HCT116 (cell line): ENCODE measurements at regions not wholly inside any gene's neighbourhood (a gene's known extent, or its start where the extent isn't known, plus 50 kb on each side); places are given as distances from the start of the nearest gene placed in this dataset.
A peak's percentile ranks its signal among the peaks of the same experiment; 100 is the strongest.

Source experiments
- ATAC-seq: fragments of 200-7000 bp; cut with Tn5 transposase; 2 replicates; pipeline ENCODE4 v1.9.1; 2020; ENCODE audit warnings: mild to moderate bottlenecking, moderate library complexity
- BruUV-seq: library from RNA; stranded (reverse); fragments of 400-500 nt; replicated peaks from 2 replicates; lab custom pipeline; 2021; lab: Mats Ljungman, UMichigan
- CTCF ChIA-PET: fragments of 300-600 bp; sonication (Branson Sonifier 250); formaldehyde crosslinking; loops from one replicate; lab custom pipeline; 2021; ENCODE audit warnings: antibody characterized with exemption; lab: Charles Lee
- POLR2A ChIA-PET: fragments of 300-600, 350-600 bp; sonication (Branson Sonifier 250); formaldehyde crosslinking; loops from one replicate; lab custom pipeline; 2021; ENCODE audit warnings: antibody characterized with exemption; lab: Charles Lee
- RAD21 ChIA-PET, 2 experiments: fragments of 300-600 bp; sonication (Branson Sonifier 250); formaldehyde crosslinking; loops; one replicate each; lab custom pipeline; 2023; ENCODE audit warnings: low total read pairs in 2 of 2; ENCODE audit not compliant: uncharacterized antibody in 2 of 2, unreplicated experiment in 2 of 2, low non-redundant PET in 1 of 2; lab: Charles Lee
- DNase-seq: peaks from one replicate; pipeline ENCODE4 v3.0.0-alpha.2; 2010; ENCODE audit warnings: low read depth, low spot score
- H2AFZ ChIP-seq: fragments of 200-600 bp; shearing (Covaris generic), sonication (generic); 2 replicates; pipeline ENCODE4 v1.6.1; 2017; ENCODE audit warnings: low read depth, mixed run types, mixed read lengths, antibody characterized with exemption, low read length; ENCODE audit not compliant: poor library complexity, severe bottlenecking
- H3K27ac ChIP-seq: 2 replicates; pipeline ENCODE4 v1.5.1; 2012; ENCODE audit warnings: low read depth, low read length
- H3K27me3 ChIP-seq: fragments of 200-600 bp; sonication (generic); 2 replicates; pipeline ENCODE4 v1.6.1; 2016; ENCODE audit warnings: mixed run types, low read length, mixed read lengths; ENCODE audit not compliant: insufficient read depth
- H3K36me3 ChIP-seq, 2 experiments: fragments of 200-500 bp in 1 of 2; fragments of 200-600 bp in 1 of 2; sonication (Bioruptor generic) in 1 of 2; sonication (generic) in 1 of 2; 2 replicates each; pipeline versions ENCODE4 v1.5.1 to v1.6.1; 2014 to 2016; ENCODE audit warnings: low read length in 2 of 2, inconsistent platforms in 1 of 2, mixed read lengths in 1 of 2, mixed run types in 1 of 2; ENCODE audit not compliant: insufficient read depth in 2 of 2, control insufficient read depth in 1 of 2
- H3K4me1 ChIP-seq, 2 experiments: fragments of 200-600 bp in 1 of 2; sonication (generic) in 1 of 2; 2 replicates each; pipeline versions ENCODE4 v1.5.1 to v1.6.1; 2012 to 2017; ENCODE audit warnings: low read length in 2 of 2, inconsistent platforms in 1 of 2, mild to moderate bottlenecking in 1 of 2, mixed read lengths in 1 of 2, mixed run types in 1 of 2, moderate library complexity in 1 of 2; ENCODE audit not compliant: insufficient read depth in 2 of 2, control insufficient read depth in 1 of 2
- H3K4me2 ChIP-seq: fragments of 200-600 bp; sonication (generic); 2 replicates; pipeline ENCODE4 v1.6.1; 2017; ENCODE audit warnings: mixed run types, low read length, mixed read lengths
- H3K4me3 ChIP-seq, 2 experiments: fragments of 200-600 bp in 1 of 2; sonication (generic) in 1 of 2; replicated peaks in 1 of 2; 2 replicates each; pipeline ENCODE4 v1.5.1; 2011 to 2016; ENCODE audit warnings: low read length in 2 of 2, control low read depth in 1 of 2, low read depth in 1 of 2, mild to moderate bottlenecking in 1 of 2, mixed read lengths in 1 of 2, mixed run types in 1 of 2
- H3K79me2 ChIP-seq: fragments of 200-600 bp; sonication (generic); 2 replicates; pipeline ENCODE4 v1.6.1; 2017; ENCODE audit warnings: mild to moderate bottlenecking, mixed run types, low read length, moderate library complexity, mixed read lengths; ENCODE audit not compliant: insufficient read depth
- H3K9ac ChIP-seq: fragments of 200-600 bp; sonication (generic); 2 replicates; pipeline ENCODE4 v1.6.1; 2016; ENCODE audit warnings: low read length, mixed read lengths
- H3K9me2 ChIP-seq: fragments of 200-600 bp; sonication (generic), shearing (Covaris generic); 2 replicates; pipeline ENCODE4 v1.6.1; 2017; ENCODE audit warnings: mixed run types, mild to moderate bottlenecking, moderate library complexity; ENCODE audit not compliant: insufficient read depth
- H3K9me3 ChIP-seq, 2 experiments: fragments of 200-500 bp in 1 of 2; fragments of 200-600 bp in 1 of 2; sonication (Bioruptor generic) in 1 of 2; sonication (generic) in 1 of 2; 2 replicates each; pipeline ENCODE4 v1.6.1; 2014 to 2017; ENCODE audit warnings: low read length in 2 of 2, mixed read lengths in 2 of 2, inconsistent platforms in 1 of 2, low read depth in 1 of 2, mild to moderate bottlenecking in 1 of 2, mixed run types in 1 of 2, moderate library complexity in 1 of 2; ENCODE audit not compliant: control insufficient read depth in 1 of 2, insufficient read depth in 1 of 2
- H4K20me1 ChIP-seq: fragments of 200-600 bp; sonication (generic), shearing (Covaris generic); 2 replicates; pipeline ENCODE4 v1.6.1; 2017; ENCODE audit warnings: mixed run types, mild to moderate bottlenecking, moderate library complexity; ENCODE audit not compliant: insufficient read depth
- ATF3 ChIP-seq: IDR thresholded peaks from 2 replicates; pipeline ENCODE4 v1.6.1; 2012
- CBX3 ChIP-seq: IDR thresholded peaks from 2 replicates; pipeline ENCODE4 v1.6.1; 2012; ENCODE audit warnings: low read depth
- CEBPB ChIP-seq: IDR thresholded peaks from 2 replicates; pipeline ENCODE4 v1.6.1; 2012; ENCODE audit warnings: low read depth
- EGR1 ChIP-seq: IDR thresholded peaks from 2 replicates; pipeline ENCODE4 v1.6.1; 2012; ENCODE audit warnings: low read depth
- ELF1 ChIP-seq: IDR thresholded peaks from 2 replicates; pipeline ENCODE4 v1.6.1; 2012; ENCODE audit warnings: low read depth, borderline replicate concordance
- EZH2 ChIP-seq: fragments of 200-600 bp; sonication (generic); IDR thresholded peaks from 2 replicates; pipeline ENCODE4 v1.6.1; 2017; ENCODE audit warnings: antibody characterized with exemption, mixed run types
- POLR2A ChIP-seq: IDR thresholded peaks from 2 replicates; pipeline ENCODE4 v1.7.0; 2011; ENCODE audit warnings: borderline replicate concordance; ENCODE audit not compliant: insufficient read depth, insufficient read length; ENCODE audit errors: extremely low read depth
- RAD21 ChIP-seq: IDR thresholded peaks from 2 replicates; pipeline ENCODE4 v1.6.1; 2012; ENCODE audit warnings: low read depth, mild to moderate bottlenecking
- REST ChIP-seq: IDR thresholded peaks from 2 replicates; pipeline ENCODE4 v1.6.1; 2012; ENCODE audit warnings: low read depth
- SP1 ChIP-seq: IDR thresholded peaks from 2 replicates; pipeline ENCODE4 v1.6.1; 2012; ENCODE audit warnings: low read depth
- SRF ChIP-seq: IDR thresholded peaks from 2 replicates; pipeline ENCODE4 v1.6.1; 2012; ENCODE audit warnings: low read depth
- TCF7L2 ChIP-seq: IDR thresholded peaks from 2 replicates; pipeline ENCODE4 v1.7.0; 2011; ENCODE audit warnings: borderline replicate concordance, inconsistent platforms; ENCODE audit not compliant: insufficient read depth, insufficient read length; ENCODE audit errors: extremely low read depth
- YY1 ChIP-seq: IDR thresholded peaks from 2 replicates; pipeline ENCODE4 v1.6.1; 2011; ENCODE audit warnings: low read length, low read depth, moderate library complexity, mild to moderate bottlenecking; ENCODE audit not compliant: insufficient replicate concordance; ENCODE audit errors: extremely low read depth
- ZBTB33 ChIP-seq: IDR thresholded peaks from 2 replicates; pipeline ENCODE4 v1.6.1; 2011; ENCODE audit warnings: mild to moderate bottlenecking, low read length, moderate library complexity; ENCODE audit not compliant: insufficient replicate concordance; ENCODE audit errors: extremely low read depth
- ZNF274 ChIP-seq: fragments of 200-500 bp; sonication (Bioruptor generic); IDR thresholded peaks from 2 replicates; pipeline ENCODE4 v1.6.1; 2014; ENCODE audit warnings: mild to moderate bottlenecking, low read depth, low read length, inconsistent platforms
- intact Hi-C: fragments of 100-400 bp; cut with micrococcal nuclease; formaldehyde crosslinking; loops from 2 replicates; pipeline ENCODE4 v1.10.0; 2022

- H4K20me1 ChIP-seq: no peaks in the 10 kb centered on the region
- H3K36me3 ChIP-seq: no peaks in the 10 kb centered on the region
- H3K4me1 ChIP-seq: peaks cover 3 to 20% of the 10 kb centered on the region in 2 experiments; a peak in 3 of 4 replicates
- POLR2A ChIA-PET: no interaction called here
- H3K9ac ChIP-seq: no peak overlapping the region
- H3K27ac ChIP-seq: no peak overlapping the region
- no TSS peak for BruUV-seq
- RAD21 ChIA-PET: no interaction called here
- no peaks in the 10 kb centered on the region for H3K9me3 ChIP-seq
- no peaks in the 10 kb centered on the region for H3K27me3 ChIP-seq
- intact Hi-C loops: loop anchor here (2.0 to 10.0 kb wide), 2 partner anchors 268 to 1474 kb away; no protein-coding TSS in a partner anchor
- H3K4me2 ChIP-seq: no peak overlapping the region
- no peaks in the 10 kb centered on the region for H3K9me2 ChIP-seq
- H3K79me2 ChIP-seq: no peaks in the 10 kb centered on the region
- DNase-seq (no peak), ATAC-seq (no peak)
- CTCF ChIA-PET: no interaction called here
- no peak for TF ChIP-seq SRF
- TF ChIP-seq EGR1: no peak
- no peak for TF ChIP-seq EZH2
- TF ChIP-seq CEBPB: no peak
- no peak for TF ChIP-seq ATF3
- TF ChIP-seq REST: no peak; the same call in 1 of the 2 replicates
- no peak for TF ChIP-seq SP1
- no peak for TF ChIP-seq TCF7L2
- TF ChIP-seq RAD21: no peak
- no peak for TF ChIP-seq CBX3
- TF ChIP-seq ELF1: no peak
- no peak for TF ChIP-seq ZBTB33
- no peak for TF ChIP-seq ZNF274
- TF ChIP-seq POLR2A: no peak
- no peak for TF ChIP-seq YY1
- peak overlapping the region; percentile 23 for H2AFZ ChIP-seq
- H3K4me3 ChIP-seq: no peak overlapping the region
These were observed 75.0 kb upstream of the PKN2 start for GRCh38 chr1:88609051-88609450.
